ENCODE measurements at regions not wholly inside any gene's neighbourhood (a gene's known extent, or its start where the extent isn't known, plus 50 kb on each side); places are given as distances from the start of the nearest gene placed in this dataset.

GRCh38 chr20:24718277-24718676 is 230.8 kb upstream of the CST7 start:
- Histone ChIP-seq H3K27me3 (ENCODE audit: insufficient read depth, low read length, poor library complexity, severe bottlenecking) (no peaks in the 10 kb centered on the region), H2AFZ (ENCODE audit: low read length) (no peak overlapping the region), H3K4me3 (ENCODE audit: low read length, poor library complexity, severe bottlenecking) (no peak overlapping the region), H3K9ac (ENCODE audit: low read depth, low read length, poor library complexity, severe bottlenecking) (no peak overlapping the region), H3K9me2 (replicated peaks; ENCODE audit: low read depth, low read length) (0 out of 2 replicates have a peak, but pooled peaks cover 3% of the 10 kb centered on the region), H4K20me1 (ENCODE audit: insufficient read depth, low read length, poor library complexity, severe bottlenecking) (no peaks in the 10 kb centered on the region), H3K36me3 (ENCODE audit: insufficient read depth, low read length) (no peaks in the 10 kb centered on the region), H3K79me2 (ENCODE audit: insufficient read depth, low read length) (no peaks in the 10 kb centered on the region), H3K4me2 (ENCODE audit: low read depth, low read length, poor library complexity, severe bottlenecking) (no peak overlapping the region), H3F3A (ENCODE audit: low read depth) (no peaks in the 10 kb centered on the region), H3K4me1 (ENCODE audit: insufficient read depth, low read length, poor library complexity, severe bottlenecking) (no peaks in the 10 kb centered on the region), H3K9me3 (ENCODE audit: insufficient read depth, low read depth, low read length) (peaks cover 3% of the 10 kb centered on the region; the same call in 1 of the 2 replicates)
- TF ChIP-seq CTCF (conservative IDR thresholded peaks at IDR 0.05; ENCODE audit: low read length) = no peak
- no peak for TF ChIP-seq EZH2phosphoT487 (IDR thresholded peaks at IDR 0.05; ENCODE audit: borderline replicate concordance)

- no peak for TF ChIP-seq CTCF (conservative IDR thresholded peaks at IDR 0.05; ENCODE audit: low read length)
- no peak for TF ChIP-seq EZH2phosphoT487 (IDR thresholded peaks at IDR 0.05; ENCODE audit: borderline replicate concordance)
Observed at GRCh38 chr20:24718696-24719095, 230.4 kb upstream of the CST7 start.

GRCh38 chr20:24720957-24721356 is 228.1 kb upstream of the CST7 start:
- H3F3A ChIP-seq (ENCODE audit: low read depth) = no peaks in the 10 kb centered on the region
- TF ChIP-seq CTCF (conservative IDR thresholded peaks at IDR 0.05; ENCODE audit: low read length) = no peak
- H3K36me3 ChIP-seq (ENCODE audit: insufficient read depth, low read length) = no peaks in the 10 kb centered on the region

More at GRCh38 chr20:24718696-24719095, 230.4 kb upstream of the CST7 start:
- Histone ChIP-seq H3K4me3 (ENCODE audit: low read length, poor library complexity, severe bottlenecking) (no peak overlapping the region), H3K9me2 (replicated peaks; ENCODE audit: low read depth, low read length) (0 out of 2 replicates have a peak, but pooled peaks cover 3% of the 10 kb centered on the region), H3K4me2 (ENCODE audit: low read depth, low read length, poor library complexity, severe bottlenecking) (no peak overlapping the region), H3K9me3 (ENCODE audit: insufficient read depth, low read depth, low read length) (peaks cover 3% of the 10 kb centered on the region; the same call in 1 of the 2 replicates), H3K36me3 (ENCODE audit: insufficient read depth, low read length) (no peaks in the 10 kb centered on the region), H3K9ac (ENCODE audit: low read depth, low read length, poor library complexity, severe bottlenecking) (no peak overlapping the region), H3F3A (ENCODE audit: low read depth) (no peaks in the 10 kb centered on the region), H3K79me2 (ENCODE audit: insufficient read depth, low read length) (no peaks in the 10 kb centered on the region), H3K4me1 (ENCODE audit: insufficient read depth, low read length, poor library complexity, severe bottlenecking) (no peaks in the 10 kb centered on the region), H2AFZ (ENCODE audit: low read length) (no peak overlapping the region), H4K20me1 (ENCODE audit: insufficient read depth, low read length, poor library complexity, severe bottlenecking) (no peaks in the 10 kb centered on the region), H3K27me3 (ENCODE audit: insufficient read depth, low read length, poor library complexity, severe bottlenecking) (no peaks in the 10 kb centered on the region)

More at GRCh38 chr20:24720957-24721356, 228.1 kb upstream of the CST7 start:
- no peak overlapping the region for H2AFZ ChIP-seq (ENCODE audit: low read length)
- no peak overlapping the region for H3K9ac ChIP-seq (ENCODE audit: low read depth, low read length, poor library complexity, severe bottlenecking)
- H3K27me3 ChIP-seq (ENCODE audit: insufficient read depth, low read length, poor library complexity, severe bottlenecking) = no peaks in the 10 kb centered on the region
- no peaks in the 10 kb centered on the region for H3K79me2 ChIP-seq (ENCODE audit: insufficient read depth, low read length)
- H3K9me2 ChIP-seq (replicated peaks; ENCODE audit: low read depth, low read length) = 0 out of 2 replicates have a peak, but pooled peaks cover 3% of the 10 kb centered on the region
- no peaks in the 10 kb centered on the region for H3K4me1 ChIP-seq (ENCODE audit: insufficient read depth, low read length, poor library complexity, severe bottlenecking)
- H4K20me1 ChIP-seq (ENCODE audit: insufficient read depth, low read length, poor library complexity, severe bottlenecking) = no peaks in the 10 kb centered on the region
- H3K4me2 ChIP-seq (ENCODE audit: low read depth, low read length, poor library complexity, severe bottlenecking) = no peak overlapping the region
- H3K9me3 ChIP-seq (ENCODE audit: insufficient read depth, low read depth, low read length) = no peaks in the 10 kb centered on the region
- H3K4me3 ChIP-seq (ENCODE audit: low read length, poor library complexity, severe bottlenecking) = no peak overlapping the region

Measured in Loucy (cell line).